UCSD-AML1 (cell line): ENCODE measurements at regions not wholly inside any gene's neighbourhood (a gene's known extent, or its start where the extent isn't known, plus 50 kb on each side); places are given as distances from the start of the nearest gene placed in this dataset.

ENCODE experiments used
- DNase-seq: peaks from one replicate; lab custom pipeline; 2025; ENCODE audit not compliant: unreplicated experiment; lab: John Stamatoyannopoulos, UW

GRCh38 chr3:104646196-104646595 lies 720.5 kb upstream of the ALCAM start:
- no peak for DNase-seq

GRCh38 chr3:104648823-104649222 lies 717.9 kb upstream of the ALCAM start:
- no peak for DNase-seq

GRCh38 chr3:104669083-104669482 lies 697.6 kb upstream of the ALCAM start:
- no peak for DNase-seq

GRCh38 chr3:104672331-104672730 lies 694.4 kb upstream of the ALCAM start:
- no peak for DNase-seq

GRCh38 chr3:104673981-104674380 lies 692.7 kb upstream of the ALCAM start:
- DNase-seq, result no peak

- no peak for DNase-seq
Observed at GRCh38 chr3:104676241-104676640, 690.5 kb upstream of the ALCAM start.

GRCh38 chr3:104677932-104678331 lies 688.8 kb upstream of the ALCAM start:
- DNase-seq, result no peak

GRCh38 chr3:104685492-104685891 lies 681.2 kb upstream of the ALCAM start:
- DNase-seq, result no peak

- DNase-seq, result no peak
Observed at GRCh38 chr3:104687362-104687761, 679.3 kb upstream of the ALCAM start.

- DNase-seq, result no peak
Observed at GRCh38 chr3:104696470-104696869, 670.2 kb upstream of the ALCAM start.

- DNase-seq, result no peak
Observed at GRCh38 chr3:104711406-104711805, 655.3 kb upstream of the ALCAM start.

GRCh38 chr3:104715972-104716371 lies 650.7 kb upstream of the ALCAM start:
- no peak for DNase-seq

- DNase-seq, result no peak
Observed at GRCh38 chr3:104717828-104718196, 648.9 kb upstream of the ALCAM start.

- no peak for DNase-seq
Observed at GRCh38 chr3:104723000-104723399, 643.7 kb upstream of the ALCAM start.

- no peak for DNase-seq
Observed at GRCh38 chr3:104731074-104731473, 635.6 kb upstream of the ALCAM start.

- DNase-seq, result no peak
Observed at GRCh38 chr3:104734627-104735026, 632.1 kb upstream of the ALCAM start.

GRCh38 chr3:104735691-104736090 lies 631.0 kb upstream of the ALCAM start:
- no peak for DNase-seq

- no peak for DNase-seq
Observed at GRCh38 chr3:104738271-104738670, 628.4 kb upstream of the ALCAM start.

GRCh38 chr3:104740874-104741379 lies 625.8 kb upstream of the ALCAM start:
- DNase-seq, result no peak

GRCh38 chr3:104742044-104742443 lies 624.7 kb upstream of the ALCAM start:
- DNase-seq, result no peak

GRCh38 chr3:104745313-104745712 lies 621.4 kb upstream of the ALCAM start:
- DNase-seq, result no peak

- no peak for DNase-seq
Observed at GRCh38 chr3:104746056-104746455, 620.7 kb upstream of the ALCAM start.

- DNase-seq, result no peak
Observed at GRCh38 chr3:104750581-104750980, 616.1 kb upstream of the ALCAM start.

- no peak for DNase-seq
Observed at GRCh38 chr3:104755791-104756190, 610.9 kb upstream of the ALCAM start.
